ENCODE measurements at regions not wholly inside any gene's neighbourhood (a gene's known extent, or its start where the extent isn't known, plus 50 kb on each side); places are given as distances from the start of the nearest gene placed in this dataset.

GRCh38 chr2:19805266-19805665, 96.5 kb downstream of the TTC32 start:
- H3K36me3 ChIP-seq (ENCODE audit: low read depth), result no peaks in the 10 kb centered on the region
- in situ Hi-C loops (cut with MboI), result no loop called here
- no peaks in the 10 kb centered on the region for H3K9me3 ChIP-seq (ENCODE audit: low read depth)
- DNase-seq, result no peak
- no peaks in the 10 kb centered on the region for H3K27me3 ChIP-seq (replicated peaks; ENCODE audit: insufficient read depth)
- TF ChIP-seq EZH2phosphoT487 (IDR thresholded peaks at IDR 0.05; ENCODE audit: insufficient read depth, low read depth), result no peak
- no peak for TF ChIP-seq EZH2 (IDR thresholded peaks at IDR 0.05; ENCODE audit: insufficient read depth, poor library complexity, severe bottlenecking)
- no peaks in the 10 kb centered on the region for H4K20me1 ChIP-seq (ENCODE audit: insufficient read depth)
- no peaks in the 10 kb centered on the region for H3K9me2 ChIP-seq (ENCODE audit: insufficient read depth)
- no peaks in the 10 kb centered on the region for H3K79me2 ChIP-seq (ENCODE audit: insufficient read depth)
- no peak overlapping the region for H2AFZ ChIP-seq
- 93 to 95% methylated on average over 4 of the region's 4 CpGs for WGBS, 2 experiments (ENCODE audit: low coverage in 1 of 2, low lambda C conversion rate in 2 of 2, missing lambda C conversion rate in 2 of 2)
- H3F3A ChIP-seq (ENCODE audit: insufficient read depth), result peaks cover 13% of the 10 kb centered on the region; the same call in 1 of the 2 replicates
- H3K4me3 ChIP-seq, result no peak overlapping the region
- H3K9ac ChIP-seq, result no peak overlapping the region
- H3K4me1 ChIP-seq (ENCODE audit: insufficient read depth), result peaks cover 19% of the 10 kb centered on the region
- no peak overlapping the region for H3K4me2 ChIP-seq (ENCODE audit: unreplicated experiment)
- H3K27ac ChIP-seq, result no peak overlapping the region

GRCh38 chr2:19804639-19805260, 97.0 kb downstream of the TTC32 start:
- no peaks in the 10 kb centered on the region for H3K27me3 ChIP-seq (replicated peaks; ENCODE audit: insufficient read depth)
- H3K79me2 ChIP-seq (ENCODE audit: insufficient read depth), result no peaks in the 10 kb centered on the region
- in situ Hi-C loops (cut with MboI), result no loop called here
- no peaks in the 10 kb centered on the region for H4K20me1 ChIP-seq (ENCODE audit: insufficient read depth)
- DNase-seq, result no peak
- no peak overlapping the region for H3K27ac ChIP-seq
- H3K9me3 ChIP-seq (ENCODE audit: low read depth), result no peaks in the 10 kb centered on the region
- no peak overlapping the region for H3K4me2 ChIP-seq (ENCODE audit: unreplicated experiment)
- peaks cover 19% of the 10 kb centered on the region for H3K4me1 ChIP-seq (ENCODE audit: insufficient read depth)
- H3K36me3 ChIP-seq (ENCODE audit: low read depth), result no peaks in the 10 kb centered on the region
- WGBS, 2 experiments (ENCODE audit: low coverage in 1 of 2, low lambda C conversion rate in 2 of 2, missing lambda C conversion rate in 2 of 2), result 78 to 82% methylated on average over 3 of the region's 3 CpGs
- H2AFZ ChIP-seq, result no peak overlapping the region
- H3K4me3 ChIP-seq, result no peak overlapping the region
- H3K9me2 ChIP-seq (ENCODE audit: insufficient read depth), result no peaks in the 10 kb centered on the region
- peaks cover 13% of the 10 kb centered on the region; the same call in 1 of the 2 replicates for H3F3A ChIP-seq (ENCODE audit: insufficient read depth)
- TF ChIP-seq EZH2 (IDR thresholded peaks at IDR 0.05; ENCODE audit: insufficient read depth, poor library complexity, severe bottlenecking) (no peak), EZH2phosphoT487 (IDR thresholded peaks at IDR 0.05; ENCODE audit: insufficient read depth, low read depth) (no peak)
- no peak overlapping the region for H3K9ac ChIP-seq

- H2AFZ ChIP-seq, result no peak overlapping the region
- no peaks in the 10 kb centered on the region for H4K20me1 ChIP-seq (ENCODE audit: insufficient read depth)
- H3K36me3 ChIP-seq (ENCODE audit: low read depth), result no peaks in the 10 kb centered on the region
- peak overlapping the region; percentile 6; the same call in 1 of the 2 replicates for H3K4me3 ChIP-seq
- in situ Hi-C loops (cut with MboI), result no loop called here
- H3K9me3 ChIP-seq (ENCODE audit: low read depth), result no peaks in the 10 kb centered on the region
- H3K79me2 ChIP-seq (ENCODE audit: insufficient read depth), result no peaks in the 10 kb centered on the region
- H3K9ac ChIP-seq, result 0 out of 2 replicates have a peak overlapping the region, but pooled peaks have one; percentile 4
- H3K27ac ChIP-seq, result peak overlapping the region; percentile 51
- H3F3A ChIP-seq (ENCODE audit: insufficient read depth), result peaks cover 23% of the 10 kb centered on the region
- H3K4me2 ChIP-seq (ENCODE audit: unreplicated experiment), result peak overlapping the region; percentile 60
- WGBS, 2 experiments (ENCODE audit: low coverage in 1 of 2, low lambda C conversion rate in 2 of 2, missing lambda C conversion rate in 2 of 2), result 49 to 50% methylated on average over 4 of the region's 4 CpGs
- H3K27me3 ChIP-seq (replicated peaks; ENCODE audit: insufficient read depth), result no peaks in the 10 kb centered on the region
- peaks cover 19% of the 10 kb centered on the region for H3K4me1 ChIP-seq (ENCODE audit: insufficient read depth)
- peak; percentile 65 for DNase-seq
- no peaks in the 10 kb centered on the region for H3K9me2 ChIP-seq (ENCODE audit: insufficient read depth)
- no peak for TF ChIP-seq EZH2phosphoT487 (IDR thresholded peaks at IDR 0.05; ENCODE audit: insufficient read depth, low read depth)
- TF ChIP-seq EZH2 (IDR thresholded peaks at IDR 0.05; ENCODE audit: insufficient read depth, poor library complexity, severe bottlenecking), result no peak
Observed at GRCh38 chr2:19802086-19802841, 99.5 kb downstream of the TTC32 start.

GRCh38 chr2:19801367-19802080, 100.3 kb downstream of the TTC32 start:
- H3F3A ChIP-seq (ENCODE audit: insufficient read depth), result peaks cover 31% of the 10 kb centered on the region
- peaks cover 25% of the 10 kb centered on the region for H3K4me1 ChIP-seq (ENCODE audit: insufficient read depth)
- H2AFZ ChIP-seq, result no peak overlapping the region
- peak; percentile 100 for DNase-seq
- H3K9ac ChIP-seq, result 0 out of 2 replicates have a peak overlapping the region, but pooled peaks have one; percentile 4
- H4K20me1 ChIP-seq (ENCODE audit: insufficient read depth), result no peaks in the 10 kb centered on the region
- H3K9me3 ChIP-seq (ENCODE audit: low read depth), result no peaks in the 10 kb centered on the region
- 26 to 27% methylated on average over 15 of the region's 15 CpGs for WGBS, 2 experiments (ENCODE audit: low coverage in 1 of 2, low lambda C conversion rate in 2 of 2, missing lambda C conversion rate in 2 of 2)
- TF ChIP-seq EZH2phosphoT487 (IDR thresholded peaks at IDR 0.05; ENCODE audit: insufficient read depth, low read depth) (no peak), EZH2 (IDR thresholded peaks at IDR 0.05; ENCODE audit: insufficient read depth, poor library complexity, severe bottlenecking) (no peak)
- H3K4me3 ChIP-seq, result peak overlapping the region; percentile 6; the same call in 1 of the 2 replicates
- H3K36me3 ChIP-seq (ENCODE audit: low read depth), result no peaks in the 10 kb centered on the region
- H3K79me2 ChIP-seq (ENCODE audit: insufficient read depth), result no peaks in the 10 kb centered on the region
- no peaks in the 10 kb centered on the region for H3K9me2 ChIP-seq (ENCODE audit: insufficient read depth)
- peak overlapping the region; percentile 60 for H3K4me2 ChIP-seq (ENCODE audit: unreplicated experiment)
- in situ Hi-C loops (cut with MboI), result no loop called here
- H3K27me3 ChIP-seq (replicated peaks; ENCODE audit: insufficient read depth), result no peaks in the 10 kb centered on the region
- peak overlapping the region; percentile 51 for H3K27ac ChIP-seq
